Aorta (tissue), 5 donors: ENCODE measurements at regions not wholly inside any gene's neighbourhood (a gene's known extent, or its start where the extent isn't known, plus 50 kb on each side); places are given as distances from the start of the nearest gene placed in this dataset.

Experiments used
- ATAC-seq: fragments of 200-7000 bp; cut with Tn5 transposase; one replicate; pipeline ENCODE4 v1.9.1; 2022; ENCODE audit warnings: moderate library complexity; ENCODE audit not compliant: low FRiP score
- DNase-seq, 2 donors: peaks; one replicate each; pipeline ENCODE4 v3.0.0-alpha.2; 2020
- H3K27ac ChIP-seq, 2 donors: one replicate each; pipeline ENCODE4 v1.5.1; 2013; ENCODE audit warnings: low read length in 2 of 2, mild to moderate bottlenecking in 2 of 2, moderate library complexity in 2 of 2, control low read depth in 1 of 2, inconsistent platforms in 1 of 2, low read depth in 1 of 2
- H3K27me3 ChIP-seq, 2 donors: one replicate each; pipeline ENCODE4 v1.6.1; 2013; ENCODE audit warnings: control low read depth in 1 of 2, low read length in 1 of 2, mild to moderate bottlenecking in 1 of 2, moderate library complexity in 1 of 2; ENCODE audit not compliant: insufficient read depth in 2 of 2, control insufficient read depth in 1 of 2
- H3K36me3 ChIP-seq, 2 donors: one replicate each; pipeline ENCODE4 v1.6.1; 2013; ENCODE audit warnings: control low read depth in 1 of 2, low read length in 1 of 2, mild to moderate bottlenecking in 1 of 2; ENCODE audit not compliant: insufficient read depth in 2 of 2, control insufficient read depth in 1 of 2
- H3K4me1 ChIP-seq, 2 donors: one replicate each; pipeline ENCODE4 v1.6.1; 2013; ENCODE audit warnings: low read length in 2 of 2, control low read depth in 1 of 2, mild to moderate bottlenecking in 1 of 2, moderate library complexity in 1 of 2; ENCODE audit not compliant: insufficient read depth in 2 of 2, control insufficient read depth in 1 of 2
- H3K4me3 ChIP-seq, 2 donors: one replicate each; pipeline ENCODE4 v1.5.1; 2013; ENCODE audit warnings: low read length in 2 of 2, control low read depth in 1 of 2, mild to moderate bottlenecking in 1 of 2
- H3K9me3 ChIP-seq: one replicate; pipeline ENCODE4 v1.6.1; 2013; ENCODE audit warnings: mild to moderate bottlenecking, low read length; ENCODE audit not compliant: control insufficient read depth
- WGBS, 2 donors: extraction: QIAGEN DNeasy Blood & Tissue Kit; methylation state at CpG; one replicate each; pipeline ENCODE4 v1.1.7; 2013; 5-methylcytosine and 5-hydroxymethylcytosine counted together
- intact Hi-C, 2 donors: fragments of 100-400 bp; cut with DNase I; formaldehyde crosslinking; loops; one replicate each; pipeline versions ENCODE4 v1.14.2 to v1.15.0; 2022
- donor health status: healthy with polysubstance abuse.
- donor health status: Bipolar disorder and iron deficiency.
- donor health status: DM: no; HTN: no; CAD: no.
- donor health status: DM: no; HTN: no; CAD: no.
- donor health status: DM: yes; HTN: yes; CAD: no.

GRCh38 chr5:76030343-76030742 is 52.8 kb upstream of the SV2C start:
- no peaks in the 10 kb centered on the region for H3K36me3 ChIP-seq
- 53 to 64% methylated on average over 5 of the region's 5 CpGs for WGBS, 2 donors
- no peaks in the 10 kb centered on the region for H3K27me3 ChIP-seq
- no peak overlapping the region for H3K27ac ChIP-seq
- H3K4me3 ChIP-seq: no peak overlapping the region
- intact Hi-C loops: no loop called here
- no peaks in the 10 kb centered on the region for H3K4me1 ChIP-seq
- no peak for ATAC-seq
- no peak for DNase-seq
- no peaks in the 10 kb centered on the region for H3K9me3 ChIP-seq

DNA sequence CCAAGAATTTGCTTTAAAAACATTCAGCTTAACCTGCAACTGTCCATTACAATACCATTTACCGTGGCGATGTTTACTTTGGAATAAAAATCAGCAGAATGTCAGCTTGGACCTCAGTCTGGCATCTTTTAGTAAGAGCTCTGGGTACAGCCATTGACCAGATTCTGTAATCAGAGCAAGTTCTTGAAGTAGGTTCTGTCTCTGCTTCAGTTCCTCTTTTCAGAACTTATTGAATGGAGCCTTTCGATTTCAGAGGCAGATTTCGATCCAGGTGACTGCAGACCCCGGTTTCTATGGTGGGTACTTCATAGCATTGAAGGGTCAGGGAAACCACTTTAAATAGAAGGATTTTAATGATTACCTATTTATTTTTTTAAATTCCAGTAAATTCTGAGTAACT is 53.4 kb upstream of the SV2C start:
- no peak for DNase-seq
- Histone ChIP-seq H3K36me3 (no peaks in the 10 kb centered on the region), H3K4me1 (no peaks in the 10 kb centered on the region), H3K27ac (no peak overlapping the region), H3K9me3 (no peaks in the 10 kb centered on the region), H3K4me3 (no peak overlapping the region), H3K27me3 (no peaks in the 10 kb centered on the region)
- ATAC-seq: no peak
- intact Hi-C loops: no loop called here
- 71 to 73% methylated on average over 5 of the region's 5 CpGs for whole genome bisulfite sequencing, 2 donors

GRCh38 chr5:76025790-76026189 is 57.4 kb upstream of the SV2C start:
- no peaks in the 10 kb centered on the region for H3K4me1 ChIP-seq
- no peak overlapping the region for H3K4me3 ChIP-seq
- no peak for ATAC-seq
- intact Hi-C loops: no loop called here
- no peak for DNase-seq
- no peaks in the 10 kb centered on the region for H3K27me3 ChIP-seq
- no peak overlapping the region for H3K27ac ChIP-seq
- no peaks in the 10 kb centered on the region for H3K36me3 ChIP-seq
- no peaks in the 10 kb centered on the region for H3K9me3 ChIP-seq

- Histone ChIP-seq H3K4me1 (no peaks in the 10 kb centered on the region), H3K27ac (no peak overlapping the region), H3K36me3 (no peaks in the 10 kb centered on the region), H3K4me3 (no peak overlapping the region), H3K27me3 (peaks cover 0 to 3% of the 10 kb centered on the region in 2 donors), H3K9me3 (peaks cover 3% of the 10 kb centered on the region)
- no peak for DNase-seq
- ATAC-seq: no peak
- intact Hi-C loops: no loop called here
- WGBS, 2 donors: 24 to 25% methylated on average over 2 of the region's 2 CpGs
Measured at GRCh38 chr5:76025069-76025468, 58.1 kb upstream of the SV2C start.

DNA sequence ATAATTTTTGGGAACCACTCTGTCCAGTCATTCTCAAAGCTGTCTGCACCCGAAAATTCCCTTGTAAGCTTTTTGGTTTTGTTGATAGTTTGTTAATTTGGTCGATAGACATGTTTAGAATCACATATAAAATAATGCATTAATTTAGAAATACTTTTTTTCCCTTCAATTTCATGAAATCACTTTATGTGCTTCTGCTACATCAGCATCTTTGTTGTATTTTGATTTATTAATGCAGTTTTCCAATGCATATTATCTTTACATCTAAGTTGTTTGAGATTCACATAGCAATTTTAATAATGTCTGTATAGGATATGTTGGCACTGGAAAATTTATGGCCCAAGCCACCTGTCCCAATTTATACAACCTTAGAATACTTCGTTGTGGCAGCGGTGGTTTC is 60.6 kb upstream of the SV2C start:
- H3K27ac ChIP-seq: no peak overlapping the region
- peaks cover 0 to 3% of the 10 kb centered on the region in 2 donors for H3K27me3 ChIP-seq
- H3K36me3 ChIP-seq: no peaks in the 10 kb centered on the region
- H3K4me1 ChIP-seq: no peaks in the 10 kb centered on the region
- WGBS, 2 donors: 61 to 67% methylated on average over 4 of the region's 4 CpGs
- intact Hi-C loops: no loop called here
- peaks cover 3% of the 10 kb centered on the region for H3K9me3 ChIP-seq
- no peak for ATAC-seq
- DNase-seq: no peak
- H3K4me3 ChIP-seq: no peak overlapping the region

DNA sequence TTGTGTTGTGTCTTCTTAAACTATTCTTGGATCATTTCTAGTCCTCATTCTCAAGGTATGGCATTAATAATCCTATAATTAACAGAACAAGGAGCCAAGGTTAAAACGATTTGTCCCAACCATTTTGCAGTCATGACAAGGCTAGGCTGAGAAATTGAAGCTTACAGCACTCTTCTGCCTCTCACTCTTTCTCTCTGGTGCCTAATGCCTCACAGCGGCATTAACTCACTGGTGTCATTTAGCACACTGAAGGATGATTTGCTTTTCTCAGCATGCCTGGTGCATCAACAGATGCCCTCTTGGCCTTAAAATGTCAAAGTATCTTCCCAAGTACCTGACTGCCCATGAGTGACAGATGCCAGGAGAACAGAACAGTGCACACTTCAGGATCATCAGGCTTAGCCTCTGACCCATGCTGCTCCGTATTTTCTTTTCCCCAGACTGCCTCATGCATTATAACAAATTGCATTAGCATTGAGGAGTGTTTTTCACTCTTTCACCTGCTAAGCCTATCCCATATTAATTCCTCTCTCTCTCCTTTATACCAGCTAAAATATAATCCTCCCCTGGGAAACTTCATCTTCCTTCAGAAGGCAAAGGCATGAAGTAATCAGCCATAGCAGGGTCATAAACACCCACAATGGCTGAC is 61.1 kb upstream of the SV2C start:
- peaks cover 3% of the 10 kb centered on the region for H3K9me3 ChIP-seq
- H3K4me1 ChIP-seq: no peaks in the 10 kb centered on the region
- H3K27me3 ChIP-seq: peaks cover 0 to 3% of the 10 kb centered on the region in 2 donors
- no peak overlapping the region for H3K4me3 ChIP-seq
- intact Hi-C loops: no loop called here
- 57 to 59% methylated on average over 3 of the region's 3 CpGs for WGBS, 2 donors
- H3K27ac ChIP-seq: no peak overlapping the region
- no peak for ATAC-seq
- DNase-seq: no peak
- H3K36me3 ChIP-seq: no peaks in the 10 kb centered on the region

DNA sequence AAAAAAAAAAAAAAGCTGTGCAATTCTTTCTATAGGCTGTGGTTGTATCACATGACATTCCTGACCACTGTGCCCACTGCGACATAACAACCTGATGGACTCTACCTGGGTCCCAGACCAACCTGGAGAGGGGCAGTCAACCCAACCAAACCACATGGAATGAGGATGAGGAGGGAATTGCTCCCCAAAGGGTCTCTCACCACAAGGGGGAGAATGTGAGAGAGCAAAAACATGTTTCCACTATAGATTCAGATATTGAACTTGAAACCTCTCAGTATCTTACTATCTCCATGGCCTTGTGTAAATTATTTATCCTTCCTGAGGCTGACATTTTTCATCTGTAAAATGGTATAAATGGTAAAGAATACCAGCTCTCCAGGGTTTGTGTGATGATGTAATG is 66.9 kb upstream of the SV2C start:
- no peak for ATAC-seq

GRCh38 chr5:76014005-76014404 is 69.2 kb upstream of the SV2C start:
- ATAC-seq: no peak

More for the DNA sequence above, 66.9 kb upstream of the SV2C start:
- Histone ChIP-seq H3K27ac (no peak overlapping the region), H3K4me1 (no peaks in the 10 kb centered on the region), H3K4me3 (no peak overlapping the region), H3K27me3 (peaks cover 0 to 3% of the 10 kb centered on the region in 2 donors), H3K36me3 (no peaks in the 10 kb centered on the region), H3K9me3 (peaks cover 3% of the 10 kb centered on the region)
- DNase-seq: no peak
- intact Hi-C loops: no loop called here
- WGBS, 2 donors: 81 to 88% methylated on average over 1 of the region's 1 CpG

GRCh38 chr5:76007904-76008303 is 75.3 kb upstream of the SV2C start:
- Histone ChIP-seq H3K4me3 (no peak overlapping the region), H3K36me3 (no peaks in the 10 kb centered on the region), H3K9me3 (peaks cover 2% of the 10 kb centered on the region), H3K27ac (no peak overlapping the region), H3K27me3 (no peaks in the 10 kb centered on the region), H3K4me1 (no peaks in the 10 kb centered on the region)
- DNase-seq: no peak
- WGBS, 2 donors: 82 to 90% methylated on average over 2 of the region's 2 CpGs
- intact Hi-C loops: no loop called here
- ATAC-seq: no peak

More at GRCh38 chr5:76014005-76014404, 69.2 kb upstream of the SV2C start:
- Histone ChIP-seq H3K9me3 (no peaks in the 10 kb centered on the region), H3K27ac (no peak overlapping the region), H3K4me3 (no peak overlapping the region), H3K4me1 (no peaks in the 10 kb centered on the region), H3K27me3 (no peaks in the 10 kb centered on the region), H3K36me3 (no peaks in the 10 kb centered on the region)
- no peak for DNase-seq
- intact Hi-C loops: no loop called here
